Mesendoderm (in vitro differentiated cells): ENCODE measurements at regions not wholly inside any gene's neighbourhood (a gene's known extent, or its start where the extent isn't known, plus 50 kb on each side); places are given as distances from the start of the nearest gene placed in this dataset.

Experiments used
- DNase-seq: peaks from one replicate; pipeline ENCODE4 v3.0.0; 2013
- H2AK5ac ChIP-seq: 2 replicates; pipeline ENCODE4 v1.6.1; 2013; ENCODE audit warnings: low read length, inconsistent platforms
- H2BK120ac ChIP-seq: 2 replicates; pipeline ENCODE4 v1.6.1; 2013; ENCODE audit warnings: low read depth, mild to moderate bottlenecking, low read length, moderate library complexity, mixed read lengths
- H2BK15ac ChIP-seq: replicated peaks from 2 replicates; pipeline ENCODE4 v1.6.1; 2013; ENCODE audit warnings: low read depth, mild to moderate bottlenecking, moderate library complexity
- H2BK5ac ChIP-seq: 2 replicates; pipeline ENCODE4 v1.6.1; 2013; ENCODE audit warnings: low read length, inconsistent platforms
- H3K18ac ChIP-seq: 2 replicates; pipeline ENCODE4 v1.6.1; 2013; ENCODE audit warnings: mild to moderate bottlenecking, low read length, mixed read lengths
- H3K23ac ChIP-seq: one replicate; pipeline ENCODE4 v1.6.1; 2013; ENCODE audit warnings: low read length
- H3K27ac ChIP-seq: 2 replicates; pipeline ENCODE4 v1.5.1; 2013; ENCODE audit warnings: low read depth, mild to moderate bottlenecking, inconsistent platforms, low read length, moderate library complexity
- H3K27me3 ChIP-seq: 2 replicates; pipeline ENCODE4 v1.6.1; 2013; ENCODE audit warnings: low read length, control low read depth, mild to moderate bottlenecking, inconsistent platforms; ENCODE audit not compliant: insufficient read depth, poor library complexity
- H3K36me3 ChIP-seq: 2 replicates; pipeline ENCODE4 v1.6.1; 2013; ENCODE audit warnings: low read length, inconsistent platforms; ENCODE audit not compliant: control insufficient read depth, insufficient read depth
- H3K4ac ChIP-seq: one replicate; pipeline ENCODE4 v1.6.1; 2013; ENCODE audit warnings: low read depth, mild to moderate bottlenecking, low read length, moderate library complexity
- H3K4me1 ChIP-seq: 2 replicates; pipeline ENCODE4 v1.6.1; 2013; ENCODE audit warnings: low read depth, low read length, inconsistent platforms; ENCODE audit not compliant: control insufficient read depth
- H3K4me2 ChIP-seq: 2 replicates; pipeline ENCODE4 v1.6.1; 2013; ENCODE audit warnings: low read length
- H3K4me3 ChIP-seq: 2 replicates; pipeline ENCODE4 v1.5.1; 2013; ENCODE audit warnings: mild to moderate bottlenecking, low read length
- H3K56ac ChIP-seq: one replicate; pipeline ENCODE4 v1.6.1; 2013; ENCODE audit warnings: low read length
- H3K79me1 ChIP-seq: 2 replicates; pipeline ENCODE4 v1.6.1; 2013; ENCODE audit warnings: low read length, inconsistent platforms
- H3K79me2 ChIP-seq: 2 replicates; pipeline ENCODE4 v1.6.1; 2013; ENCODE audit warnings: mild to moderate bottlenecking, low read length; ENCODE audit not compliant: control insufficient read depth, insufficient read depth
- H3K9ac ChIP-seq: 2 replicates; pipeline ENCODE4 v1.6.1; 2013; ENCODE audit warnings: low read length, inconsistent platforms
- H4K5ac ChIP-seq: one replicate; pipeline ENCODE4 v1.6.1; 2013; ENCODE audit warnings: low read length
- H4K8ac ChIP-seq: one replicate; pipeline ENCODE4 v1.6.1; 2013; ENCODE audit warnings: low read depth, mild to moderate bottlenecking, control low read depth, low read length, moderate library complexity
- WGBS: extraction: QIAGEN DNeasy Blood & Tissue Kit; methylation state at CpG from one replicate; pipeline ENCODE4 v1.1.7; 2013; ENCODE audit warnings: low lambda C conversion rate, missing lambda C conversion rate; ENCODE audit not compliant: insufficient coverage; ENCODE audit errors: extremely low coverage; 5-methylcytosine and 5-hydroxymethylcytosine counted together

- no CpG with 5 or more reads among the region's 2 CpGs for WGBS
- no peak overlapping the region for H3K4me3 ChIP-seq
- H3K27ac ChIP-seq = no peak overlapping the region
- no peaks in the 10 kb centered on the region for H3K79me1 ChIP-seq
- no peaks in the 10 kb centered on the region for H3K4me1 ChIP-seq
- no peak overlapping the region for H3K9ac ChIP-seq
- no peak overlapping the region for H2BK120ac ChIP-seq
- H3K79me2 ChIP-seq = no peaks in the 10 kb centered on the region
- H2BK5ac ChIP-seq = no peak overlapping the region
- no peak overlapping the region for H2AK5ac ChIP-seq
- H3K36me3 ChIP-seq = no peaks in the 10 kb centered on the region
- H4K5ac ChIP-seq = no peak overlapping the region
- DNase-seq = no peak
- H3K23ac ChIP-seq = no peak overlapping the region
- H2BK15ac ChIP-seq = no peak overlapping the region
- no peaks in the 10 kb centered on the region for H3K27me3 ChIP-seq
- no peak overlapping the region for H3K4ac ChIP-seq
- H3K18ac ChIP-seq = no peak overlapping the region
- no peak overlapping the region for H3K56ac ChIP-seq
- H4K8ac ChIP-seq = no peak overlapping the region
- no peak overlapping the region for H3K4me2 ChIP-seq
Measured at GRCh38 chr4:117661091-117662072, 372.9 kb upstream of the NDST3 start.

DNA sequence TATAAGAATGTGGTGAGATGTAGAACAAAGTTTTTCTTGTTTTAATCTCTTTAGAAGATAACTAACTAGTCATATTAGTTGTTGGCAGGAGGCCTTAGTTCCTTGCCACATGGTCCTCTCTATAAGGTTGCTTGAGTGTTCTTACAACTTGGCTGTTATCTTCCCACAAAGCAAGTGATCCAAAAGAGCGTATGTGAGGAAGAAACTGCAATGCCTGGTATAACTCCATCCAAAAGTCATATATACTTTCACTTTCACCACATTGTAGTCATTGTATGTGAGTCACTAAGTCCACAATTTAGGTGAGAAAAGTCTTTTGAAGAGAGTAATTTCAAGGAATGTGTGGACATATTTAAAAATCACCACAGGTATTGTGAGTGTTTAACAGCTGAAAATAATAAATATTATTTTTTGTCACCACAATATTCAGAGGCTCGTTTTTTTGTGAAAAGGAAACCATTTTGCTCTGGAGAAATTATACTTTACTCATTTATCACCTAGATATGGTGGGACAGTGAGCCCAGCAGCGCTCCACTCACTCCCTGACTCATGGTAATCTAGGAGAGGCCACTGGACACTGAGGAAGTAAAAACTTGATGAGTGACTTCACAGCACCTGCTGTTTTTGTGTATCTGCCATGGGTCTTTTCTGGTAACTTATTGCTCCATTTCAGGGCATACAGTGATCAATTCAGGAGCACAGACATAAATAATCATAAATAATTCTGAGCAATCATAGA, 369.4 kb upstream of the NDST3 start:
- H2AK5ac ChIP-seq = no peak overlapping the region
- no peaks in the 10 kb centered on the region for H3K36me3 ChIP-seq
- H3K18ac ChIP-seq = no peak overlapping the region
- no peak for DNase-seq
- H3K27me3 ChIP-seq = no peaks in the 10 kb centered on the region
- H2BK15ac ChIP-seq = no peak overlapping the region
- no peak overlapping the region for H3K4me2 ChIP-seq
- no CpG with 5 or more reads among the region's 3 CpGs for WGBS
- no peak overlapping the region for H3K4ac ChIP-seq
- H3K79me1 ChIP-seq = no peaks in the 10 kb centered on the region
- no peak overlapping the region for H2BK5ac ChIP-seq
- no peak overlapping the region for H2BK120ac ChIP-seq
- H3K79me2 ChIP-seq = no peaks in the 10 kb centered on the region
- H3K4me3 ChIP-seq = no peak overlapping the region
- H3K4me1 ChIP-seq = no peaks in the 10 kb centered on the region
- no peak overlapping the region for H3K9ac ChIP-seq
- H4K8ac ChIP-seq = no peak overlapping the region
- no peak overlapping the region for H3K27ac ChIP-seq
- H3K56ac ChIP-seq = no peak overlapping the region
- no peak overlapping the region for H3K23ac ChIP-seq
- H4K5ac ChIP-seq = no peak overlapping the region

GRCh38 chr4:117676153-117676552, 358.1 kb upstream of the NDST3 start:
- Histone ChIP-seq H3K27ac (no peak overlapping the region), H3K9ac (no peak overlapping the region), H3K79me2 (no peaks in the 10 kb centered on the region), H3K56ac (no peak overlapping the region), H3K36me3 (no peaks in the 10 kb centered on the region), H2BK120ac (no peak overlapping the region), H3K18ac (no peak overlapping the region), H3K4me2 (no peak overlapping the region), H2BK5ac (no peak overlapping the region), H4K8ac (no peak overlapping the region), H2BK15ac (no peak overlapping the region), H4K5ac (no peak overlapping the region), H3K4me3 (no peak overlapping the region), H3K4ac (no peak overlapping the region), H3K79me1 (no peaks in the 10 kb centered on the region), H3K27me3 (no peaks in the 10 kb centered on the region), H2AK5ac (no peak overlapping the region), H3K4me1 (no peaks in the 10 kb centered on the region), H3K23ac (no peak overlapping the region)
- no peak for DNase-seq
- no CpG with 5 or more reads among the region's 1 CpG for WGBS

DNA sequence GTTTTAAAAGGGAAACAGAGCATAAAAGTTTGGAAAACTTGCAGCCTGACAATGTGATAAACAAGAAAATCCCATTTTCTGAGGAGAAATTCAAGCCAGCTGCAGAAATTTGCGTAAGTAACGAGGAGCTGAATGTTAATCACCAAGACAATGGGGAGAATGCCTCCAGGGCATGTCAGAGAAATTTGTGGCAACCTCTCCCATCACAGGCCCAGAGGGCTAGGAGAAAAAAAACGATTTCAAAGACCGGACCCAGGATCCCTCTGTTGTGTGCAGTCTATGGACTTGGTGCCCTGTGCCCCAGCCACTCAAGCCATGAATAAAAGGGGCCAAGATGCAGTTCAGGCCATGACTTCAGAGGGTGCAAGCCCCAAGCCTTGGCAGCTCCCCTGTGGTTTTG, 355.4 kb upstream of the NDST3 start:
- no peak overlapping the region for H3K18ac ChIP-seq
- no peak overlapping the region for H3K27ac ChIP-seq
- H3K79me2 ChIP-seq = no peaks in the 10 kb centered on the region
- WGBS = no CpG with 5 or more reads among the region's 4 CpGs
- no peak overlapping the region for H2BK120ac ChIP-seq
- no peak overlapping the region for H3K4me3 ChIP-seq
- DNase-seq = peak; percentile 7
- no peak overlapping the region for H4K8ac ChIP-seq
- H3K4me2 ChIP-seq = no peak overlapping the region
- H4K5ac ChIP-seq = no peak overlapping the region
- no peak overlapping the region for H3K56ac ChIP-seq
- no peaks in the 10 kb centered on the region for H3K36me3 ChIP-seq
- H3K79me1 ChIP-seq = no peaks in the 10 kb centered on the region
- no peak overlapping the region for H3K4ac ChIP-seq
- no peaks in the 10 kb centered on the region for H3K27me3 ChIP-seq
- H2AK5ac ChIP-seq = no peak overlapping the region
- no peak overlapping the region for H3K23ac ChIP-seq
- H2BK5ac ChIP-seq = no peak overlapping the region
- no peaks in the 10 kb centered on the region for H3K4me1 ChIP-seq
- H3K9ac ChIP-seq = no peak overlapping the region
- H2BK15ac ChIP-seq = no peak overlapping the region

DNA sequence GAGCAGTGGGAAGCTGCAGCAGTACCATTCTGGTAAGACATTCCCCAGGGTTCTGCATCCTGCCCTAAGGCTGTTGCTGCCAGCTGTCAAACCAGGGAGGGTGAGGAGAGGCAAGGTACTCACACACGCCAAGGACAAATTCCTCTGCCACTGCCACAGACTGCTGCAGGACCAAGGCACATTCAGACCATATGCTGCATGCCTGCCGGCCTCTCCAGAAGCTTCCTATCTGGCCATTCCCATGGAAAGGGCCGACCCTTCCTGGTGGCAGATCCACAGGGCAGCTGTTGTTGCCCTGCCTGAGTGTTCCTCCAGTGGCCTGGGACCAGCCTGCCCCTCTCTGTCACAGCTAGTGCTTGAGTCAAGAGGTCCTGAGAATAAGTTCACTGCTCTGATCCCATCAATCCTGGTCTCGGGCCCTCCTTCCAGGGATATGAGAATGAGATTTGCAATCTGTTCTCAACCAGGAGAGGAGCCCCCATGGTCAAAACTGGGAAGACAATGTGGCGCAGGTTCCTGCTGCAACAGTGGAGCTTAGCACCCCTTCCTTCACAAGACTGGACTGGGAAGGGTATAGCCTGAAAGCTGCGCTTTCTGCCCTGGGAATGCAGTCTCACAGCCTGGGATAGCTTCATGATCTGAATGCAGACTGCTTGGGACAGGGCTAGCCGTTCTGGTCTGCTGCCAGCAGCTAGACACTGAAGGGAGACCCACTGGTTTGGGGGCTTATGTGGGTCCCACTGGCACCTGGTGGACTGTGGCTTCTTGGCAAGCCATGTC, 342.5 kb upstream of the NDST3 start:
- Histone ChIP-seq H3K79me1 (no peaks in the 10 kb centered on the region), H4K5ac (no peak overlapping the region), H3K9ac (no peak overlapping the region), H3K56ac (no peak overlapping the region), H4K8ac (no peak overlapping the region), H3K4me3 (no peak overlapping the region), H3K4ac (no peak overlapping the region), H3K4me2 (no peak overlapping the region), H3K18ac (no peak overlapping the region), H3K27ac (no peak overlapping the region), H3K4me1 (no peaks in the 10 kb centered on the region), H3K23ac (no peak overlapping the region), H2AK5ac (no peak overlapping the region), H3K36me3 (no peaks in the 10 kb centered on the region), H3K79me2 (no peaks in the 10 kb centered on the region), H3K27me3 (no peaks in the 10 kb centered on the region), H2BK15ac (no peak overlapping the region), H2BK120ac (no peak overlapping the region), H2BK5ac (no peak overlapping the region)
- WGBS = no CpG with 5 or more reads among the region's 7 CpGs
- no peak for DNase-seq
